ENCODE measurements at regions not wholly inside any gene's neighbourhood (a gene's known extent, or its start where the extent isn't known, plus 50 kb on each side); places are given as distances from the start of the nearest gene placed in this dataset.

GRCh38 chr17:55582897-55583296 lies 71.6 kb upstream of the SMIM36 start:
- no peak for DNase-seq (ENCODE audit: low spot score)

GRCh38 chr17:55580596-55581133 lies 69.4 kb upstream of the SMIM36 start:
- DNase-seq (ENCODE audit: low spot score): no peak

- DNase-seq (ENCODE audit: low spot score): no peak
These were observed 66.4 kb upstream of the SMIM36 start for GRCh38 chr17:55577687-55578086.

- DNase-seq (ENCODE audit: low spot score): no peak
These were observed 65.8 kb upstream of the SMIM36 start for GRCh38 chr17:55576996-55577586.

- DNase-seq (ENCODE audit: low spot score): no peak
These were observed 65.2 kb upstream of the SMIM36 start for GRCh38 chr17:55576237-55576995.

- no peak for DNase-seq (ENCODE audit: low spot score)
These were observed 63.9 kb upstream of the SMIM36 start for GRCh38 chr17:55575058-55575636.

- no peak for DNase-seq (ENCODE audit: low spot score)
These were observed 61.3 kb upstream of the SMIM36 start for GRCh38 chr17:55572599-55572998.

GRCh38 chr17:55572139-55572538 lies 60.9 kb upstream of the SMIM36 start:
- DNase-seq (ENCODE audit: low spot score): no peak

- no peak for DNase-seq (ENCODE audit: low spot score)
These were observed 59.8 kb upstream of the SMIM36 start for GRCh38 chr17:55571095-55571494.

GRCh38 chr17:55570391-55570790 lies 59.1 kb upstream of the SMIM36 start:
- DNase-seq (ENCODE audit: low spot score): no peak

- DNase-seq (ENCODE audit: low spot score): no peak
These were observed 56.3 kb upstream of the SMIM36 start for GRCh38 chr17:55567240-55568214.

- no peak for DNase-seq (ENCODE audit: low spot score)
These were observed 52.8 kb upstream of the SMIM36 start for GRCh38 chr17:55564081-55564480.

GRCh38 chr17:55563363-55563762 lies 52.1 kb upstream of the SMIM36 start:
- no peak for DNase-seq (ENCODE audit: low spot score)

- no peak for DNase-seq (ENCODE audit: low spot score)
These were observed 50.8 kb upstream of the SMIM36 start for GRCh38 chr17:55561973-55562495.

- DNase-seq (ENCODE audit: low spot score): no peak
These were observed 50.2 kb upstream of the SMIM36 start for GRCh38 chr17:55561316-55561972.
